Common myeloid progenitor, CD34-positive (primary cell): ENCODE measurements at regions not wholly inside any gene's neighbourhood (a gene's known extent, or its start where the extent isn't known, plus 50 kb on each side); places are given as distances from the start of the nearest gene placed in this dataset.

ENCODE experiments used
- CTCF ChIA-PET: fragments of 350-600 bp; sonication (Branson Sonifier 250); formaldehyde crosslinking; loops from one replicate; lab custom pipeline; 2021; ENCODE audit warnings: antibody characterized with exemption; lab: Charles Lee
- POLR2A ChIA-PET: fragments of 350-600 bp; sonication (Branson Sonifier 250); formaldehyde crosslinking; loops from one replicate; lab custom pipeline; 2021; ENCODE audit warnings: antibody characterized with exemption; lab: Charles Lee
- DNase-seq, 3 donors: peaks; one replicate each; pipeline versions ENCODE4 v3.0.0 to v3.0.0-alpha.2; 2013
- H3K27ac ChIP-seq, 2 experiments: 1 replicate in 1 of 2; 2 replicates in 1 of 2; pipeline ENCODE4 v1.7.0; 2013; ENCODE audit warnings: inconsistent platforms in 2 of 2, low read length in 2 of 2, mild to moderate bottlenecking in 2 of 2, low read depth in 1 of 2, moderate library complexity in 1 of 2; ENCODE audit not compliant: severe bottlenecking in 2 of 2, insufficient read depth in 1 of 2, poor library complexity in 1 of 2
- H3K27me3 ChIP-seq, 5 experiments: replicated peaks in 2 of 5; 1 replicate in 3 of 5; 2 replicates in 2 of 5; pipeline versions ENCODE4 v1.6.1 to v1.7.0; 2013; ENCODE audit warnings: low read length in 4 of 5, mild to moderate bottlenecking in 2 of 5, moderate library complexity in 2 of 5, inconsistent platforms in 1 of 5; ENCODE audit not compliant: insufficient read depth in 5 of 5, control insufficient read depth in 4 of 5
- H3K36me3 ChIP-seq, 4 experiments: 1 replicate in 2 of 4; 2 replicates in 2 of 4; pipeline versions ENCODE4 v1.6.1 to v1.7.0; 2013; ENCODE audit warnings: low read length in 3 of 4, control low read depth in 1 of 4, mild to moderate bottlenecking in 1 of 4; ENCODE audit not compliant: control insufficient read depth in 4 of 4, insufficient read depth in 4 of 4
- H3K4me1 ChIP-seq, 4 experiments: 1 replicate in 3 of 4; 2 replicates in 1 of 4; pipeline versions ENCODE4 v1.6.1 to v1.7.1; 2013; ENCODE audit warnings: low read length in 3 of 4, mild to moderate bottlenecking in 3 of 4, control low read depth in 1 of 4, inconsistent platforms in 1 of 4, moderate library complexity in 1 of 4; ENCODE audit not compliant: control insufficient read depth in 4 of 4, insufficient read depth in 4 of 4; ENCODE audit errors: control extremely low read depth in 1 of 4
- H3K4me3 ChIP-seq, 7 experiments: 1 replicate in 4 of 7; 2 replicates in 3 of 7; pipeline versions ENCODE4 v1.5.1 to v1.7.0; 2013; ENCODE audit warnings: mild to moderate bottlenecking in 7 of 7, low read length in 6 of 7, moderate library complexity in 6 of 7, inconsistent platforms in 2 of 7, low read depth in 2 of 7, control low read depth in 1 of 7; ENCODE audit not compliant: insufficient read depth in 4 of 7, control insufficient read depth in 1 of 7; ENCODE audit errors: extremely low read depth in 1 of 7
- H3K9me3 ChIP-seq, 5 experiments: 1 replicate in 4 of 5; 2 replicates in 1 of 5; pipeline versions ENCODE4 v1.6.1 to v1.7.1; 2013; ENCODE audit warnings: low read length in 4 of 5, mild to moderate bottlenecking in 2 of 5, inconsistent platforms in 1 of 5, low read depth in 1 of 5, moderate library complexity in 1 of 5; ENCODE audit not compliant: control insufficient read depth in 4 of 5, insufficient read depth in 2 of 5; ENCODE audit errors: control extremely low read depth in 1 of 5
- WGBS: methylation state at CpG from one replicate; pipeline ENCODE4 v1.1.5; 2013; ENCODE audit not compliant: insufficient coverage; 5-methylcytosine and 5-hydroxymethylcytosine counted together

- WGBS = 94% methylated on average over 4 of the region's 5 CpGs
- no peak for DNase-seq
- Histone ChIP-seq H3K4me1 (peaks cover 0 to 5% (median 0%) of the 10 kb centered on the region in 4 experiments), H3K27me3 (no peaks in the 10 kb centered on the region), H3K4me3 (no peak overlapping the region), H3K36me3 (no peaks in the 10 kb centered on the region), H3K9me3 (peaks cover 0 to 23% (median 13%) of the 10 kb centered on the region in 5 experiments), H3K27ac (no peak overlapping the region)
- CTCF ChIA-PET = interaction anchor here (0.7 to 1.7 kb wide), 4 partner anchors 9 to 77 kb away, joined by 3 to 6 read pairs (median 4); no protein-coding TSS in a partner anchor
- POLR2A ChIA-PET = no interaction called here
These were observed 70.4 kb upstream of the ST3GAL5 start for GRCh38 chr2:85959185-85959584.

GRCh38 chr2:85958731-85959130, 69.9 kb upstream of the ST3GAL5 start:
- ChIA-PET POLR2A (no interaction called here), CTCF (interaction anchor here (1.2 to 1.7 kb wide), 4 partner anchors 8 to 77 kb away, joined by 4 to 6 read pairs (median 4); no protein-coding TSS in a partner anchor)
- no peaks in the 10 kb centered on the region for H3K36me3 ChIP-seq
- H3K4me1 ChIP-seq = peaks cover 0 to 5% (median 0%) of the 10 kb centered on the region in 4 experiments
- no peak overlapping the region for H3K27ac ChIP-seq
- WGBS = 98% methylated on average over 9 of the region's 15 CpGs
- no peaks in the 10 kb centered on the region for H3K27me3 ChIP-seq
- H3K9me3 ChIP-seq = peaks cover 0 to 21% (median 13%) of the 10 kb centered on the region in 5 experiments
- no peak overlapping the region for H3K4me3 ChIP-seq
- no peak for DNase-seq

- H3K36me3 ChIP-seq = no peaks in the 10 kb centered on the region
- H3K27me3 ChIP-seq = no peaks in the 10 kb centered on the region
- ChIA-PET CTCF (interaction anchor here (1.5 kb wide), 1 partner anchor 9 kb away, joined by 5 read pairs; no protein-coding TSS in a partner anchor), POLR2A (interaction anchor here (0.6 kb wide), 2 partner anchors 27 to 51 kb away, joined by 3 read pairs; no protein-coding TSS in a partner anchor)
- H3K27ac ChIP-seq = no peak overlapping the region
- no peak overlapping the region for H3K4me3 ChIP-seq
- H3K4me1 ChIP-seq = peaks cover 0 to 9% (median 3%) of the 10 kb centered on the region in 4 experiments
- peaks cover 0 to 17% (median 13%) of the 10 kb centered on the region in 5 experiments for H3K9me3 ChIP-seq
- no CpG with 5 or more reads among the region's 2 CpGs for WGBS
- DNase-seq = no peak
These were observed 68.5 kb upstream of the ST3GAL5 start for GRCh38 chr2:85957256-85957655.

GRCh38 chr2:85956646-85957039, 67.9 kb upstream of the ST3GAL5 start:
- Histone ChIP-seq H3K9me3 (peaks cover 0 to 14% (median 10%) of the 10 kb centered on the region in 5 experiments), H3K4me1 (peaks cover 0 to 13% (median 3%) of the 10 kb centered on the region in 4 experiments), H3K36me3 (no peaks in the 10 kb centered on the region), H3K27ac (no peak overlapping the region), H3K27me3 (no peaks in the 10 kb centered on the region), H3K4me3 (no peak overlapping the region)
- WGBS = 95% methylated on average over 2 of the region's 4 CpGs
- ChIA-PET POLR2A (interaction anchor here (0.6 kb wide), 1 partner anchor 52 kb away, joined by 3 read pairs; no protein-coding TSS in a partner anchor), CTCF (no interaction called here)
- DNase-seq = no peak

GRCh38 chr2:85954590-85955458, 66.0 kb upstream of the ST3GAL5 start:
- no peaks in the 10 kb centered on the region for H3K36me3 ChIP-seq
- no peak overlapping the region for H3K4me3 ChIP-seq
- H3K4me1 ChIP-seq = peaks cover 0 to 13% (median 3%) of the 10 kb centered on the region in 4 experiments
- POLR2A ChIA-PET = no interaction called here
- H3K27ac ChIP-seq = no peak overlapping the region
- H3K9me3 ChIP-seq = no peaks in the 10 kb centered on the region
- CTCF ChIA-PET = no interaction called here
- WGBS = 94% methylated on average over 9 of the region's 10 CpGs
- H3K27me3 ChIP-seq = no peaks in the 10 kb centered on the region
- no peak for DNase-seq

- DNase-seq = no peak
- no peak overlapping the region for H3K4me3 ChIP-seq
- ChIA-PET CTCF (no interaction called here), POLR2A (no interaction called here)
- no peaks in the 10 kb centered on the region for H3K27me3 ChIP-seq
- no peak overlapping the region for H3K27ac ChIP-seq
- H3K9me3 ChIP-seq = no peaks in the 10 kb centered on the region
- WGBS = 96% methylated on average over 4 of the region's 4 CpGs
- H3K36me3 ChIP-seq = no peaks in the 10 kb centered on the region
- H3K4me1 ChIP-seq = peaks cover 0 to 13% (median 3%) of the 10 kb centered on the region in 4 experiments
These were observed 65.4 kb upstream of the ST3GAL5 start for GRCh38 chr2:85954192-85954589.

- Histone ChIP-seq H3K9me3 (peaks cover 0 to 3% (median 0%) of the 10 kb centered on the region in 5 experiments), H3K36me3 (no peaks in the 10 kb centered on the region), H3K4me3 (no peak overlapping the region), H3K4me1 (peaks cover 0 to 13% (median 3%) of the 10 kb centered on the region in 4 experiments), H3K27me3 (no peaks in the 10 kb centered on the region), H3K27ac (no peak overlapping the region)
- no peak for DNase-seq
- ChIA-PET CTCF (no interaction called here), POLR2A (no interaction called here)
- WGBS = 78% methylated on average over 3 of the region's 5 CpGs
These were observed 64.7 kb upstream of the ST3GAL5 start for GRCh38 chr2:85953476-85953875.
